HepG2 (cell line): ENCODE measurements at regions not wholly inside any gene's neighbourhood (a gene's known extent, or its start where the extent isn't known, plus 50 kb on each side); places are given as distances from the start of the nearest gene placed in this dataset.
A peak's percentile ranks its signal among the peaks of the same experiment; 100 is the strongest.

Experiments
- AHR ChIP-seq: IDR thresholded peaks from 2 replicates; pipeline ENCODE4 v1.6.1; 2018; ENCODE audit warnings: missing genetic modification reagents, missing compliant biosample characterization
- BRD4 ChIP-seq: sonication (generic); formaldehyde crosslinking; IDR thresholded peaks from 2 replicates; pipeline ENCODE4 v1.4.0; 2020; ENCODE audit warnings: missing genetic modification reagents
- CBFB ChIP-seq: sonication (generic); formaldehyde crosslinking; IDR thresholded peaks from 2 replicates; pipeline ENCODE4 v1.4.0; 2020; ENCODE audit warnings: missing genetic modification reagents
- FOSL2 ChIP-seq: sonication (generic); formaldehyde crosslinking; IDR thresholded peaks from 2 replicates; pipeline ENCODE4 v1.4.0; 2020; ENCODE audit warnings: missing genetic modification reagents
- KDM2A ChIP-seq: sonication (generic); formaldehyde crosslinking; IDR thresholded peaks from 2 replicates; pipeline ENCODE4 v1.4.0; 2020; ENCODE audit warnings: low read depth, missing genetic modification reagents, borderline replicate concordance
- MIER3 ChIP-seq: IDR thresholded peaks from 2 replicates; pipeline ENCODE4 v1.6.1; 2016; ENCODE audit warnings: missing compliant biosample characterization, borderline replicate concordance
- MXD3 ChIP-seq: IDR thresholded peaks from 2 replicates; pipeline ENCODE4 v1.6.1; 2016; ENCODE audit warnings: mild to moderate bottlenecking, missing biosample characterization, missing genetic modification reagents
- SPEN ChIP-seq: sonication (generic); formaldehyde crosslinking; IDR thresholded peaks from 2 replicates; pipeline ENCODE4 v1.5.1; 2020; ENCODE audit warnings: low read depth, mild to moderate bottlenecking, missing genetic modification reagents
- TFDP1 ChIP-seq: IDR thresholded peaks from 2 replicates; pipeline ENCODE4 v1.6.1; 2016; ENCODE audit warnings: missing compliant biosample characterization, missing genetic modification reagents, borderline replicate concordance
- TRIM24 ChIP-seq: sonication (generic); formaldehyde crosslinking; IDR thresholded peaks from 2 replicates; pipeline ENCODE4 v1.8.0; 2022; ENCODE audit warnings: mild to moderate bottlenecking, missing genetic modification reagents
- ZBTB21 ChIP-seq: sonication (generic); formaldehyde crosslinking; IDR thresholded peaks from 2 replicates; pipeline ENCODE4 v1.4.0; 2020; ENCODE audit warnings: missing genetic modification reagents
- ZBTB40 ChIP-seq, 2 experiments: fragments of 450-650 bp in 1 of 2; sonication (generic) in 1 of 2; formaldehyde crosslinking in 1 of 2; IDR thresholded peaks; 2 replicates each; pipeline versions ENCODE4 v1.6.1 to v1.8.0; 2016 to 2022; ENCODE audit warnings: antibody characterized with exemption in 1 of 2, mild to moderate bottlenecking in 1 of 2, missing genetic modification reagents in 1 of 2
- ZNF10 ChIP-seq: sonication (generic); formaldehyde crosslinking; IDR thresholded peaks from 2 replicates; pipeline ENCODE4 v1.4.0; 2020; ENCODE audit warnings: mild to moderate bottlenecking, low read depth, missing genetic modification reagents, borderline replicate concordance
- ZNF331 ChIP-seq: sonication (generic); formaldehyde crosslinking; IDR thresholded peaks from 2 replicates; pipeline ENCODE4 v1.4.0; 2020; ENCODE audit warnings: missing genetic modification reagents
- ZNF362 ChIP-seq: sonication (generic); formaldehyde crosslinking; IDR thresholded peaks from 2 replicates; pipeline ENCODE4 v1.4.0; 2020; ENCODE audit warnings: missing genetic modification reagents, mild to moderate bottlenecking, borderline replicate concordance
- ZNF543 ChIP-seq: sonication (generic); formaldehyde crosslinking; IDR thresholded peaks from 2 replicates; pipeline ENCODE4 v1.4.0; 2020; ENCODE audit warnings: mild to moderate bottlenecking, missing genetic modification reagents
- ZNF549 ChIP-seq: sonication (generic); formaldehyde crosslinking; IDR thresholded peaks from 2 replicates; pipeline ENCODE4 v1.5.0; 2020; ENCODE audit warnings: missing genetic modification reagents

GRCh38 chr16:21525029-21525895 is 74.1 kb upstream of the METTL9 start (continued):
- TF ChIP-seq CBFB (CRISPR knock-in tag), result peak; percentile 97
- TF ChIP-seq ZNF10, result 0 out of 2 replicates have a peak, but pooled peaks have one; percentile 84
- peak; percentile 95 for TF ChIP-seq BRD4 (CRISPR knock-in tag)
- peak; percentile 98 for TF ChIP-seq ZNF331 (CRISPR knock-in tag)
- peak; percentile 90 for TF ChIP-seq ZNF362 (CRISPR knock-in tag)
- TF ChIP-seq ZBTB40 (IDR thresholded peaks at IDR 0.05), result peak; percentile 41; the same call in 1 of the 2 replicates
- peak; percentile 87 for TF ChIP-seq ZBTB40 (CRISPR knock-in tag; IDR thresholded peaks at IDR 0.05)
- peak; percentile 97 for TF ChIP-seq KDM2A (CRISPR knock-in tag)
- peak; percentile 89 for TF ChIP-seq ZNF543 (CRISPR knock-in tag)
- TF ChIP-seq TFDP1, result peak; percentile 82
- 0 out of 2 replicates have a peak, but pooled peaks have one; percentile 34 for TF ChIP-seq ZNF549 (CRISPR knock-in tag)
- TF ChIP-seq TRIM24 (CRISPR knock-in tag), result peak; percentile 99
- peak; percentile 99 for TF ChIP-seq MIER3 (CRISPR knock-in tag)
- TF ChIP-seq SPEN, result peak; percentile 86
- peak; percentile 96 for TF ChIP-seq FOSL2 (CRISPR knock-in tag)
- peak; percentile 98 for TF ChIP-seq AHR
- TF ChIP-seq ZBTB21, result peak; percentile 86
- TF ChIP-seq MXD3 (CRISPR knock-in tag), result peak; percentile 94
